IPS-18c (cell line): ENCODE measurements at regions not wholly inside any gene's neighbourhood (a gene's known extent, or its start where the extent isn't known, plus 50 kb on each side); places are given as distances from the start of the nearest gene placed in this dataset.
"Not testable (repeated sequence)": the region's sequence is repeated elsewhere in the genome, so short reads cannot be mapped to it uniquely, and the experiment has no call there.

ENCODE experiments used
- H3K4me3 ChIP-seq: 2 replicates; pipeline ENCODE4 v1.7.0; 2013; ENCODE audit warnings: low read depth, mild to moderate bottlenecking, low read length, moderate library complexity; ENCODE audit not compliant: insufficient read depth
- H3K9me3 ChIP-seq: one replicate; pipeline ENCODE4 v1.6.1; 2013; ENCODE audit warnings: mild to moderate bottlenecking, low read length, moderate library complexity; ENCODE audit not compliant: control insufficient read depth, insufficient read depth

DNA sequence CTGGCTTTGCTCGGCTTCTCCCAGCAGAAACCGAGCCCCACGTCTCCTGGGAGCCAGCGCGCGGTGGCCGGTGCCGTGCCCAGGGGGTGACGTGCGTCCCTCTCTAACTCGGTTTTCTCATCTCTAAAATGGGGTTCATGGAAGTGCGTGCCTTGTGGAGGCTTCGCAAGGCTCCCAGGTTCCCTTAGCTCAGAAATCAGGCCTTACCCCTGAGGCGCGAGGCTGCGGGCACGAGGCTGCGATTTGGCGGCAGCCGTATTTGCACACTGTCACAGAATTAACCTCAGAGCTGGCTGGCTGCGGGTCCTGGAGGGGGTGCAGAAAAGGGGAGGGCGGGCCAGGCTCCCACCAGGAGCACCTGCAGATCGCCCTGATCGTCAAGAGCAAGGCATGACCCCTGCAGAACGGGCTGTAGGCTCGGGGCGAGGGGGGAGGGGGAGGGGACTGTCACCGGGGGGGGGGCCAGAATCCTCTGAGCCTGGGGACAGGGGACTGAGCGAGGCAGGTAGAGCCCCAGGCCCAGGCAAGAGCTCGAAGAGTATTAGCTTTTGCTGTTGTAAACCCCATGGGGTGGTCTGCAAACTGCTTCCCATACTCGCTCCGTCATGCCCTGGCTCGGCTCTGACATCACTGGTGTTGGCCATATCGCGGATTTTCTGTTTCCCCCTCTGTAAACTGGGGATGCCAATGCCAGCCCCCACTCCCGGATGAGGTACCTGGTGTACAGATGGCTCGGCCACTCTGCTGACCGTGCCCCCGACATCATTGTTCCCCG is 62.2 kb downstream of the CCNE1 start:
- no peaks in the 10 kb centered on the region for H3K9me3 ChIP-seq
- peak overlapping the region; percentile 67; the same call in 1 of the 2 replicates for H3K4me3 ChIP-seq

DNA sequence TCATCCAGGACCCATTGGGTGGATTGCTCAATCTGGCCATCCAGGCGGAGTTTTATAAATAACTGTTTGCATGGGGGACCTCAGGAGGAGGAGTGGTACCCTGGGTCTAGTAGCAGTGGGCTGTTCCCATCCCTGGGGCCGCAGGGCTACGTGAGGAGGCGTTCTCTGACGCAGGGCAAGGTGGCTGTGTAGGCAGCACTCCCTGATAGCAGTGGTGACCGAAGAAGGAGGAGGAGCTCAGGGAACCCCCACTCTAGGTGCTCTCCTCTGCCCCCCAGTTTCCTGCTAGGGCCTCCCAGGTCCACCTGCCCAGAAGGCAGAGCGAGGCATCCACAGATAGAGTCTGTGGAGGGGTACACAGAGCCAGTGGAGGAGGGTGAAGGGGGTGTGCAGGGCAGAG is 64.1 kb downstream of the CCNE1 start:
- Histone ChIP-seq H3K4me3 (no peak overlapping the region), H3K9me3 (no peaks in the 10 kb centered on the region)

DNA sequence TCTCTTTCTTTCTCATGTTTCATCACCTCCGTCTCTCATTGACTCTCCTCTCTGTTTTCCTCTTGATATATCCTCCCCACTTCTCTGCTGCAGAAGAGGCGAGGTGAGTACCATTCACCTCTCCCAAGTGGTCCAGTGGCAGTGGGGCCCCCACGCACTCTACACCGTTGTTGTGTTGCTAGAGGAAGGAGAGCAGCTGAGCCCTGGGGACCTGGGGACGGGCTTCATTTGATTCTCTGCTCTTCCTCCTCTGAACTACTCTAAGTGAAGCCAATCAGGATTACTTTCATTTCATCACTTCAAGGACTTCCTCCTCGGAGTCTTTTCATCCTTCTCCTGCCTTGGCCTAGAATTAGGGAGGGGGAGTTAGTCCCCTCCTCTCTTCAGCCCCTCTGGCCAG is 64.6 kb downstream of the CCNE1 start:
- no peaks in the 10 kb centered on the region for H3K9me3 ChIP-seq
- H3K4me3 ChIP-seq: no peak overlapping the region

DNA sequence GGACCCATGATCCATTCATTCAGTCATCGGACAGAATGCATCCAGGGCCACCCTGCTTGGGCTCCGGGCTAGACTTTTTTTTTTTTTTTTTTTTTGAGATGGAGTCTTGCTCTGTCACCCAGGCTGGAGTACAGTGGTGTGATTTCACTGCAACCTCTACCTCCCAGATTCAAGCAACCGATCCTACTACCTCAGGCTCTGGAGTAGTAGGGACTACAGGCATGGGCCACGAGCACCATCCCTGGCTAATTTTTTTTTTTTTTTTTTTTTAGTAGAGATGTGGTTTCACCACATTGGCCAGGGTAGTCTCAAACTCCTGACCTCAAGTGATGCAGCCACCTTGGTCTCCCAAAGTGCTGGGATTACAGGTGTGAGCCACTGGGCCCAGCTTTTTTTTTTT is 65.1 kb downstream of the CCNE1 start:
- H3K9me3 ChIP-seq, H3K4me3 ChIP-seq: not testable (repeated sequence)

- Histone ChIP-seq H3K9me3 (no peaks in the 10 kb centered on the region), H3K4me3 (no peak overlapping the region)
These were observed 62.9 kb upstream of the URI1 start for GRCh38 chr19:29878973-29879654.

DNA sequence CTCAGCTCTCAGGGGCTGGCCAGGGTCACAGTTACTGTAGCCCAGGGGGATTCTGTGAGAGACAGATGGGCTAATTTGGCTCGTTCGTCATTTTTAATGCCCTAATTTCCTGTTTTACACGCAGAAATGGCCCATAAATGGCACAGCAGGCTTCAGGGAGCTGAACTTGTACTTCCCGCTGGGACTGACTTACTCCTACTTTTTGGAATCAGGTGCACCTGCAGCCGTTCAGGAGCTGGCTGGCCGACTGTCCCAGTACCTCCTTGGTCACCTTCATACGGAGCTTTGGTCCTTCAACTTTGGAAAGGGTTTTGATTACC is 62.4 kb upstream of the URI1 start:
- Histone ChIP-seq H3K9me3 (no peaks in the 10 kb centered on the region), H3K4me3 (no peak overlapping the region)

GRCh38 chr19:29880498-29881081 is 61.4 kb upstream of the URI1 start:
- Histone ChIP-seq H3K4me3 (no peak overlapping the region), H3K9me3 (no peaks in the 10 kb centered on the region)

DNA sequence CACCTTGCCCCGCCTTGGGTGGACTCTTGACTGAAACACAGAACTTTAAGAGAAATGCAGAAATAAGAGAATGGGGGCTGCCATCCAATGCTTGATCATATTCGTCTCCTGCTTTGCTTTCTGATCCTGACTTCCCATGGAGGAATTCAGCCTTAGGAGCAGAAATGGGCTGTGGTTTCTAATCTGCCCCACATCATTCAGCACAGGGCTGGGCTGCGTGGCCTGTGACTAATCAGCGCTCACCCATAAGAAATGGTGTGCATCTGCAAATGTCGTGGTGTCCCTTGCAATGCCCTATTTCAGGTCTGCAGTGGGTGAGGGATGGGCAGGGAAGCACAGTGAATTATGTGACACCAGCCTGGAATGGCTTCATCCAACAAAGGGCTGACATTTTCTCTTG is 60.7 kb upstream of the URI1 start:
- Histone ChIP-seq H3K4me3 (no peak overlapping the region), H3K9me3 (no peaks in the 10 kb centered on the region)

DNA sequence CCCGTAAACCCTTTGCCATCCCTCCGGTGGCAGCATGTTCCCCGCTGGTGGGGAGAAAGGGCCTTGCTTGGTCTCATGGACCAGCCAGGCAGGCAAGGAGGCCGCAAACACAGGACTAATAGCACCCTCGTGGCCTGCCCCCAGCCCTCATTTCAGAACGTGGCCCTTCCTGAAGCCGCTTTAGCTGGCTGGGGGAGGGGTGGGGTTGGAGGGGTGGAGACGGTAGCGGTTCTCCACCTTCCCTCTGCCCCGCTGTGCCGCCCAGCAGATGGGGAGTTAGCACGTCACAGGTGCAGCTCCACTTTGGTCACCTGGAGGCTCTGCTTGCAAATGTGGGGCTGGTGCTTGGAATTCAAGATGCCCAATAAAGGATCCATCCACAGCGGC is 59.3 kb upstream of the URI1 start:
- H3K9me3 ChIP-seq: no peaks in the 10 kb centered on the region
- H3K4me3 ChIP-seq: no peak overlapping the region

- no peak overlapping the region for H3K4me3 ChIP-seq
- H3K9me3 ChIP-seq: no peaks in the 10 kb centered on the region
These were observed 58.0 kb upstream of the URI1 start for GRCh38 chr19:29884044-29884443.

GRCh38 chr19:29884466-29884865 is 57.6 kb upstream of the URI1 start:
- H3K9me3 ChIP-seq: no peaks in the 10 kb centered on the region
- no peak overlapping the region for H3K4me3 ChIP-seq

DNA sequence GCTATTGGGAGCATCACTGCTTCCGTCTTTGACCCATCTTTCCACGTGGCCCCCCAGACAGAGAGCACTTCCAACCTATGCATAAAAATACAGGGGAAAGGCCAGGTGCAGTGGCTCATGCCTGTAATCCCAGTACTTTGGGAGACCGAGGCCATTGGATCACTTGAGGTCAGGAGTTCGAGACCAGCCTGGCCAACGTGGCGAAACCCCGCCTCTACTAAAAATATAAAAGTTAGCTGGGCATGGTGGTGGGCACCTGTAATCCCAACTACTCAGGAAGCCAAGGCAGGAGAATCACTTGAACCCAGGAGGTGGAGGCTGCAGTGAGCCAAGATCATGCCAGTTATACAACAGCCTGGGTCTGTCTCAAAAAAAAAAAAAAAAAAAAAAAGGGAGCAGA is 55.9 kb upstream of the URI1 start:
- not testable (repeated sequence) for H3K9me3 ChIP-seq, H3K4me3 ChIP-seq

GRCh38 chr19:29886586-29886985 is 55.5 kb upstream of the URI1 start:
- Histone ChIP-seq H3K4me3 (no peak overlapping the region), H3K9me3 (no peaks in the 10 kb centered on the region)

- H3K4me3 ChIP-seq: no peak overlapping the region
- H3K9me3 ChIP-seq: no peaks in the 10 kb centered on the region
These were observed 54.6 kb upstream of the URI1 start for GRCh38 chr19:29887442-29887855.

- H3K4me3 ChIP-seq, H3K9me3 ChIP-seq: not testable (repeated sequence)
These were observed 54.0 kb upstream of the URI1 start for GRCh38 chr19:29888047-29888446.

DNA sequence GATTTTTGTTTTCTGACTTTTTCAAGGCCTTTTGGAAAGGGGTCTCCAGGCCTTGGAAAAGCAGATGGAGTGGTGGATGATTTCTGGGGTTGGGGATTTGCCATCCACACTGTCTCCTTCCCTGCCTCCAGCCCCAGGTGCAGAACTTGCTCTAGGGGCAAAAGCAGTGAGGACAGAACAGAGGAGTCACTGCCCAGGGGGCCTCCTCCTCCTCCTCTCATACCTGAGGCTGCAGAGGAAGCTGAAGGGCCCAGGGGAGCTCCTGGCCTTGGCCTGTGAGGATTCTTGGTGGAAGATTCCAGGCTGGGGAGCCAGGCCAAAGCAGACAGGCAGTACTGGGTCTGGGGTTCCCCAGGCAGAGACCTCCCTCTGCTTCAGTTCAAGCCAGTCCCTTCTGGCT is 52.3 kb upstream of the URI1 start:
- peaks cover 2% of the 10 kb centered on the region for H3K9me3 ChIP-seq
- H3K4me3 ChIP-seq: no peak overlapping the region

DNA sequence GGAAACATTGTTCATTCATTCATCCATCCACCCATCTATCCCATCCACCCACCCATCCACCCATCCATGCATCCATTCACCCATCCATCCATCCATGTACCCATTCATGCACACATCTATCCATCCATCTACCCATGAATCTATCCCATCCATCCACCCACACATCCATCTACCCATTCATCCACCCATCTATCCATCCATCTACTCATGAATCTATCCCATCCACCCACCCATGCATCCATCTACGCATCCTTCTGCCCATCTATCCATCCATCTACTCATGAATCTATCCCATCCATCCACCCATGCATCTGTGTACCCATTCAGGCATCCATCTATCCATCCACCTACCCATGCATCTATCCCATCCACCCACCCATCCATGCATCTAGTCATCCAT is 51.6 kb upstream of the URI1 start:
- Histone ChIP-seq H3K4me3 (no peak overlapping the region), H3K9me3 (peaks cover 2% of the 10 kb centered on the region)
